Activated T-cell treated with anti-CD3 and anti-CD28 coated beads, Interleukin-2, amount 50 U/mL, for 24 hours (primary cell): ENCODE measurements at regions not wholly inside any gene's neighbourhood (a gene's known extent, or its start where the extent isn't known, plus 50 kb on each side); places are given as distances from the start of the nearest gene placed in this dataset.
"Not testable (repeated sequence)": the region's sequence is repeated elsewhere in the genome, so short reads cannot be mapped to it uniquely, and the experiment has no call there.

Experiments used
- DNase-seq: peaks from one replicate; pipeline ENCODE4 v3.0.0-alpha.2; 2020
- H3K27ac Mint-ChIP-seq: 2 replicates; pipeline ENCODE4 v1.8.0; 2020; ENCODE audit warnings: mild to moderate bottlenecking, mixed read lengths
- H3K27me3 Mint-ChIP-seq: 2 replicates; pipeline ENCODE4 v1.8.0; 2020; ENCODE audit warnings: mixed read lengths
- H3K36me3 Mint-ChIP-seq: 2 replicates; pipeline ENCODE4 v1.8.0; 2020; ENCODE audit warnings: low read depth, mixed read lengths
- H3K4me1 Mint-ChIP-seq: 2 replicates; pipeline ENCODE4 v1.8.0; 2020; ENCODE audit warnings: low read depth, mixed read lengths
- H3K4me3 Mint-ChIP-seq: 2 replicates; pipeline ENCODE4 v1.8.0; 2020; ENCODE audit warnings: mild to moderate bottlenecking, moderate library complexity, mixed read lengths
- H3K9me3 Mint-ChIP-seq: 2 replicates; pipeline ENCODE4 v1.8.0; 2020; ENCODE audit warnings: mixed read lengths

DNA sequence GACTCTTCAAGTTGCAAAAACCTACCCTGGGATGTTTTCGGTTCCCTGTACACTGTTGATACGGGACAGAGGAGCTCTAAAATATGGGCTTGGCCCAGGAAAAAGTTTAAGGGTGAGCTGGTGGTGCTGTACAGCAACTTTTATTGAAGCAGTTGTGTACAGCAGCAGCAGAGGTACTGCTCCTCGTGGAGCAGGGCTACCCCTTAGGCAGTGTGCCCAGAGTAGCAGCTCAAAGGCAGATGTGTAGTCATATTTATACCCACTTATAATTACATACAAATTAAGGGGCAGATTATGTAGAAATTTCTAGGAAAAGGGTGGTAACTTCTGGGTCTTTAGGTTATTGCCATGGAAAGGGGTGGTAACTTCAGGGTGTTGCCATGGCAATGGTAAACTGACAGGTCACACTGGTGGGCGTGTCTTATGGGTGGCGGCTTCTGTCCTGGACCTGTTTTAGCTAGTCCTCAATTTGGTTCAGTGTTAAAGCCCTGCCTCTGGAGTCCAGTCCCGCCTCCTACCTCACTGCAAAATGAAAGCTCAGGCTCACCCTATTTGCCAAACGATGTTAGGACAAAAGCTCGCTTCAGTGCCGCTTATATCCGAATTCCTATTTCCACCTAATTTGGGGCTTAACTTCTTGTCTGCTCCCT is 203.2 kb downstream of the ETAA1 start:
- Mint-ChIP-seq H3K4me1 (no peaks in the 10 kb centered on the region), H3K27me3 (no peaks in the 10 kb centered on the region), H3K27ac (no peak overlapping the region), H3K4me3 (no peak overlapping the region), H3K36me3 (no peaks in the 10 kb centered on the region), H3K9me3 (no peaks in the 10 kb centered on the region)
- no peak for DNase-seq

DNA sequence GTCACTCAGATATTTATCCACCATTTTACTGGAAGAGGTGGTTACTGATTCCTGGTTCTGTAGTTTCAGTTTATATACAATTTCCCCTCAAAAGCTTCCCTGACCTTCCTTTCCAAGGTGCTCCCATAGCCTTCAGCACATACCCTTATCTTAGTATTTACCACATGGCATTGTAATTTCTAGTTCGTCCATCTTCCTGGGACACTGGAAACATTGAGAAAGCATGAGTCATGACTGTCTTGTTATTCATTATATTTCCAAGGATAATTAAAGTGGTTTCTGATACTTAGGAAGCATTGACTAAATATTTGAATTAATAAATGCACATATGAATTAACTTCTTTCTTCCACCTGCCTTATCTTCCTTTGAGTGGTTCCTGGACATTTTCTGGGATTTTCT is 203.8 kb downstream of the ETAA1 start:
- Mint-ChIP-seq H3K27ac (no peak overlapping the region), H3K36me3 (no peaks in the 10 kb centered on the region), H3K4me3 (no peak overlapping the region), H3K27me3 (no peaks in the 10 kb centered on the region), H3K4me1 (no peaks in the 10 kb centered on the region), H3K9me3 (no peaks in the 10 kb centered on the region)
- DNase-seq: no peak

DNA sequence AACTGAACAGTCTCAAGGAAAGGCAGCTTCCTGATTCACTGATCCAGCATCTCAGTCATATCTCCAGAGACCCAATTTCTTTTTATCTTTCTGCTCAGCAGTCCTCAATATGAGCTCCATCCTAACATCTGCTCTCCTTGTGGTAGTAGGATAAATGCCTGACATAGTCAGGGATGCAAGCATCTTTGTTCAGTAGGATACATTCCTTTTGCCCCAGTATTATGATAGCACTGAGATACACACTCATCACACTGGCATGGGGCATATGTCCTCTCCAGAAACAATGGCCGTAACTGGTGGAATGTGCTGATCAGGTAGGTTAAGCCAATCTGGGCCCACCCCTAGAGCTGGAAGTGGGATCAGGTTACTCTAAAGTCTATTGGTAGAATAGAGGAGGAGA is 207.2 kb downstream of the ETAA1 start:
- no peaks in the 10 kb centered on the region for H3K27me3 Mint-ChIP-seq
- no peaks in the 10 kb centered on the region for H3K9me3 Mint-ChIP-seq
- H3K27ac Mint-ChIP-seq: no peak overlapping the region
- H3K36me3 Mint-ChIP-seq: no peaks in the 10 kb centered on the region
- no peaks in the 10 kb centered on the region for H3K4me1 Mint-ChIP-seq
- no peak for DNase-seq
- H3K4me3 Mint-ChIP-seq: no peak overlapping the region

DNA sequence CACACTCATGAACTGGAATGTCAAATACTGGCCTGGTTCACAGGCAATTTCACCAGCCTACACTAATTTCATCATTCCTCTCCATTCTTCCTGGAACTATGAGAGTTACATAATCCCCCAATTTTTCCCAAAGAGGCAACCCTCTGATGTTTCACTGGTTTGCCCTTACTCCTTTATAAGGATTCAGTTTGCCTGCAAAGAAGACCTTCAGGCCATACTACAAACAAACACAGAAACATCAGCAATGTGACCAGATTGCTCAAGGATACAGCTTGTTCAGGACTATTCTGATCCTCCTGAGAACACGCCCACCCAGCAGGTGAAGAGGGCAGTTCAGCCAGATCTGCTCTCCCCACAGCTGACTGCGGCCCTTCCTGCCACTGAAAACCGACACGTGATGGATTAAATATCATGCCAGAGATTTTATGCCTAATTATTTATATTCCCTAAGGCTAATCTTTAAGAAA is 215.5 kb downstream of the ETAA1 start:
- no peaks in the 10 kb centered on the region for H3K36me3 Mint-ChIP-seq
- no peaks in the 10 kb centered on the region for H3K4me1 Mint-ChIP-seq
- H3K27ac Mint-ChIP-seq: no peak overlapping the region
- DNase-seq: no peak
- H3K4me3 Mint-ChIP-seq: no peak overlapping the region
- H3K9me3 Mint-ChIP-seq: peaks cover 3% of the 10 kb centered on the region
- peaks cover 2% of the 10 kb centered on the region for H3K27me3 Mint-ChIP-seq

DNA sequence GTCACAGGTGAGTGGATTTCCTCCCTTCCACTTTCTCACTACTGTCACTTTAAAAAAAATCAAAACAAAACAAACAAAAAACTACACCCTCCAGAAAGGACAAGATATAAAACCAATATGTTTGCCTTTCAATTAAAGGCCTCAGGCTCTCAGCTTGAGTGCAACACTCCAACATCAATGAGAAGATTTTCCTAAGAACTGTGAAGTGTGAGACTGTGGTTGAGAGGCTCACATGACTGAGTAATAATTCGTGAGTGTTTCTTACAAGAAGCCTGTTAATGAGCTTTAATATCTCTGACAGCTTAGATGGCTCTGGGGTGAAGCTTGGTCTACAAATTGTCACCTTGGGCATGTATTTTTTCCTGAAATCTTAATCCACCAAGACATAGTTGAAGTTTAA is 216.1 kb downstream of the ETAA1 start:
- H3K4me1 Mint-ChIP-seq: no peaks in the 10 kb centered on the region
- peaks cover 3% of the 10 kb centered on the region for H3K9me3 Mint-ChIP-seq
- no peak overlapping the region for H3K27ac Mint-ChIP-seq
- H3K36me3 Mint-ChIP-seq: no peaks in the 10 kb centered on the region
- no peak for DNase-seq
- H3K4me3 Mint-ChIP-seq: no peak overlapping the region
- H3K27me3 Mint-ChIP-seq: peaks cover 2% of the 10 kb centered on the region

DNA sequence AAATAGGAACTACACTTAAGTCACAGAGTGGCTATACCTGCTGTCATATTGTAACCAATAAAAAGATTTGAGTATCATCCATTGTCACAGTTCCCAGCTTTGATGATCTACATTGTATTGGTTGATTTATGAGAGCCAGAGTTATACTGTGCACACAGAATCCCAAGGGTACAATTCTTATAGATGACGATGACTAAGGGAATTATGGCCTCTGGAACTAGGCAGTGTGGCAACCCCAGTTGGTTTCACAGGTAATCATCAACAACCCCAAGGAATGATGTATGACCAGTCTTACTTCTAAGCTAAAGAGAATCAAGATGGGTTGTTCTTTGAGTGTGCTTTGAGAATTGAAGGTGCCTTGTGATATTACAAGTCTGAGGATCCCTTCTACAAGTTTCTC is 217.3 kb downstream of the ETAA1 start:
- no peak overlapping the region for H3K4me3 Mint-ChIP-seq
- H3K27ac Mint-ChIP-seq: no peak overlapping the region
- H3K36me3 Mint-ChIP-seq: no peaks in the 10 kb centered on the region
- DNase-seq: no peak
- H3K9me3 Mint-ChIP-seq: peaks cover 3% of the 10 kb centered on the region
- H3K27me3 Mint-ChIP-seq: peaks cover 2% of the 10 kb centered on the region
- H3K4me1 Mint-ChIP-seq: no peaks in the 10 kb centered on the region

DNA sequence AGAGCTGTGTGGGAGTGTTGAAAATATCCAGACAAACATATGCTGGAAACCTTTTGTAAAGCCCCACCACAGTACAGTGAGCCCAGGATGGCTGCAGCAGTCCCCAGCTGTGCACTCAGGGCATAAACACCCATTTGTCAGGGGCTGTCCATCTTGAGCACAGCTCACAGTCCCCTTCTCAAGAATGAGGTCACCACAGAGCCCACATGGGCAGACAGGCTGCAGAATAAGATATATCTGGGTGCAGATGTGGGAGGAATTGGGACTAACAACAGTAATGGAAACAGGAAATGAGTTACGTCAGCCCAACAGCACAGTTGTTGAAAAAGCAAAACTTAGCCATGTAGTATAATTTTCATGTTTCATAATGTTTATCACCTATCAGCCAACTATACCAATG is 219.6 kb downstream of the ETAA1 start:
- no peak for DNase-seq

DNA sequence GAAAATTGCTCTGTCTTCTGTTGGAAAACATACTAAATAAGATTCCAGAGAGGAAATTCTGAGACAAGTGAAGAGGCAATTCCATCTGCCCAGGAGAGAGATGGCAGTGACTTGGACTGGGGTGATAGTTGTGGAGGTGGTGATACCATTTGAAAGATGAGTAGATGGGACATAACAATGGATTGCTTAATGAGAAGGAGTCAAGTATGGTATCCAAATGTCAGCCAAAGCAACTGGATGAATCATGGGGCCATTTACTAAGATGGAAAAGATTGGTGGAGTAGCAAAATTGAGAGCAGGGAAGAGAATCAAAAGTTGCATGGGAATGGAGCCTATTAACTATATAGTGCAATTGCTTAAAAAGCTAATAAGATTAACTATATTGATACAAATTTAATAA is 222.1 kb downstream of the ETAA1 start:
- H3K27me3 Mint-ChIP-seq: peaks cover 2% of the 10 kb centered on the region
- no peak overlapping the region for H3K4me3 Mint-ChIP-seq
- H3K36me3 Mint-ChIP-seq: no peaks in the 10 kb centered on the region
- no peaks in the 10 kb centered on the region for H3K4me1 Mint-ChIP-seq
- no peak overlapping the region for H3K27ac Mint-ChIP-seq
- H3K9me3 Mint-ChIP-seq: peaks cover 3% of the 10 kb centered on the region
- DNase-seq: no peak

More for the DNA sequence above, 219.6 kb downstream of the ETAA1 start:
- no peak overlapping the region for H3K27ac Mint-ChIP-seq
- H3K4me1 Mint-ChIP-seq: no peaks in the 10 kb centered on the region
- H3K9me3 Mint-ChIP-seq: peaks cover 3% of the 10 kb centered on the region
- H3K4me3 Mint-ChIP-seq: no peak overlapping the region
- H3K36me3 Mint-ChIP-seq: no peaks in the 10 kb centered on the region
- H3K27me3 Mint-ChIP-seq: peaks cover 2% of the 10 kb centered on the region

DNA sequence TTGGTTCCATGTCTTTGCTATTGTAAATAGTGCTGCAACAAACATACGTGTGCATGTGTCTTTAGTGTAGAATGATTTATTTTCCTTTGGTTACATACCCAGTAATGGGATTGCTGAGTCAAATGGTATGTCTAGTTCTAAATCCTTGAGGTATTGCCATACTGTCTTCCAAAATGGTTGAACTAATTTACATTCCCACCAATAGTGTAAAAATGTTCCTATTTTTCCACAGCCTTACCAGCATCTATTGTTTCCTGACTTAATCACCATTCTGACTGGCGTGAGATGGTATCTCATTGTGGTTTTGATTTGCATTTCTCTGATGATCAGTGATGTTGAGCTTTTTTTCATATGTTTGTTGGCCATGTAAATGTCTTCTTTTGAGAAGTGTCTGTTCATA is 226.6 kb downstream of the ETAA1 start:
- H3K36me3 Mint-ChIP-seq, H3K4me3 Mint-ChIP-seq, H3K27me3 Mint-ChIP-seq, H3K27ac Mint-ChIP-seq, DNase-seq, H3K9me3 Mint-ChIP-seq, H3K4me1 Mint-ChIP-seq: not testable (repeated sequence)

DNA sequence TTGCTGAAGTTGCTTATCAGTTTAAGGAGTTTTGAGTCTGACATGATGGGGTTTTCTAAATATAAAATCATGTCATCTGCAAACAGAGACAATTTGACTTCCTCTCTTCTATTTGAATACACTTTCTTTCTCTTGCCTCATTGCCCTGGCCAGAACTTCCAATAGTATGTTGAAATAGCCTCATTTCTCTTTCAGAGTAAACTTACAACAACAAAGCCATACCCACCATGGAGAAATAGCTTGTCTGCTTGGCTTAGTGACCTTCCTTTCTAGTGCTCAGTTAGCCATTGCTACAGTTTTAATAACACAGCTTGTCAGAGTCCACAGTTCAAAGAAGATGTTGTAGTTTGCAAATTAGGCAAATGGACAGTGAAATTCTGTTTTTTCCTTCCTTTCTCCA is 228.0 kb downstream of the ETAA1 start:
- H3K4me1 Mint-ChIP-seq: no peaks in the 10 kb centered on the region

DNA sequence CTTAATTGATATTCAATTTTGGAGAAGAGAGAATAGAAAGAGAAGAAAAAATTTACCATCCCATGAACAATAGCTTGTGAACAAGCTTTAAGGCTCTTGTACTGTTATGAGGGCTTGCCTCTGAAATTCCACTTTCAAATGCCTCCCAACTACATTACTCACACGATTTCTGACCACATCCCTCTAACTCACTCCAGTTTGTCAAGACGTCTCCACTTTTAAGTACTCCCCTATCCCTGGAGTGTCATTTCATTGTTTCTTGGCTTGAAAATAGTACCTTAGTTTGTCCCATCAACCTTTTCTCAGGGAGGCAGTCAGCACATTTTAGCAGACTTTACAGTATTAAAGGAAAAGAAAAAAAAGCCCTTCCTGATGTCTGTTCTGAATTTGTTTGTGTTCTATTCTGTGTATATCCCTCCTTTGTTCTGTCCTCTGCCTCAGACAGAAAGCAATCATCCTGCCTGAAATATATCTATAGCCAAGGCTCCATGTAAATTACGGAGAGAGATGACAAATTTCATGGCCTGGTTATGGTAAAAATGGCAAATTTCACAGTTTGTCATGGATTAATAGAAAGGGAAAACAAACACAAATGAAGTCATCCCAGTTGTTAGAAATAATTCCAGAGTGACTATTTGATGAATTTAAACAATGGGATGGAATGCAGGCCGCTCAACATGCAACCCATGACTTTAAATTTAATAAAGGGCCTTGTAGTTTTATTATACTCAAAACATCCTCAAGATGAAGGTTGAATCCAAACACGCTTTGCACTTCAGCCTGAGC is 228.8 kb downstream of the ETAA1 start:
- no peak overlapping the region for H3K4me3 Mint-ChIP-seq
- H3K9me3 Mint-ChIP-seq: peaks cover 4% of the 10 kb centered on the region
- no peak for DNase-seq
- no peaks in the 10 kb centered on the region for H3K27me3 Mint-ChIP-seq
- no peaks in the 10 kb centered on the region for H3K4me1 Mint-ChIP-seq
- no peaks in the 10 kb centered on the region for H3K36me3 Mint-ChIP-seq
- no peak overlapping the region for H3K27ac Mint-ChIP-seq

More for the DNA sequence above, 228.0 kb downstream of the ETAA1 start:
- H3K27ac Mint-ChIP-seq: no peak overlapping the region
- H3K27me3 Mint-ChIP-seq: no peaks in the 10 kb centered on the region
- no peak overlapping the region for H3K4me3 Mint-ChIP-seq
- peaks cover 4% of the 10 kb centered on the region for H3K9me3 Mint-ChIP-seq
- DNase-seq: no peak
- H3K36me3 Mint-ChIP-seq: no peaks in the 10 kb centered on the region

DNA sequence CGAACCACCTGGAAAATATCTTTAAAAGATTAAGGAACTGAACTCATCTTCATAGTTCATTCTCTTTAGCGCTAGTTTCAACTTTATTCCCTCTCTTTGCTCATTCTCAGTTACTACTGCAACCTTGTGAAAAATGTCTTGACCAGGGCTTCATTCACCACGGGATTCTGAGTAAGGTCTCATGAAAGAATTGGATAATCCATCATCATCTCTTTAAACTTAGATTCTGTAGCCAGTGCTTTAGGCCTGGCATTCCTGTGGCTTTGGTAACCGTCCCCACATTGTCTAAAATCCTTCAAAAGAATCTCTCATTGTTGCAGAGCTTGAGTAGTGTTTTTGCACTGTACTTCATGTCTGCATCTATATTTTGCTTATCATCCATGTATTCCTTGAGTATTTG is 229.5 kb downstream of the ETAA1 start:
- no peak overlapping the region for H3K4me3 Mint-ChIP-seq
- H3K4me1 Mint-ChIP-seq: no peaks in the 10 kb centered on the region
- no peak overlapping the region for H3K27ac Mint-ChIP-seq
- no peaks in the 10 kb centered on the region for H3K36me3 Mint-ChIP-seq
- no peaks in the 10 kb centered on the region for H3K27me3 Mint-ChIP-seq
- DNase-seq: no peak
- H3K9me3 Mint-ChIP-seq: peaks cover 4% of the 10 kb centered on the region

DNA sequence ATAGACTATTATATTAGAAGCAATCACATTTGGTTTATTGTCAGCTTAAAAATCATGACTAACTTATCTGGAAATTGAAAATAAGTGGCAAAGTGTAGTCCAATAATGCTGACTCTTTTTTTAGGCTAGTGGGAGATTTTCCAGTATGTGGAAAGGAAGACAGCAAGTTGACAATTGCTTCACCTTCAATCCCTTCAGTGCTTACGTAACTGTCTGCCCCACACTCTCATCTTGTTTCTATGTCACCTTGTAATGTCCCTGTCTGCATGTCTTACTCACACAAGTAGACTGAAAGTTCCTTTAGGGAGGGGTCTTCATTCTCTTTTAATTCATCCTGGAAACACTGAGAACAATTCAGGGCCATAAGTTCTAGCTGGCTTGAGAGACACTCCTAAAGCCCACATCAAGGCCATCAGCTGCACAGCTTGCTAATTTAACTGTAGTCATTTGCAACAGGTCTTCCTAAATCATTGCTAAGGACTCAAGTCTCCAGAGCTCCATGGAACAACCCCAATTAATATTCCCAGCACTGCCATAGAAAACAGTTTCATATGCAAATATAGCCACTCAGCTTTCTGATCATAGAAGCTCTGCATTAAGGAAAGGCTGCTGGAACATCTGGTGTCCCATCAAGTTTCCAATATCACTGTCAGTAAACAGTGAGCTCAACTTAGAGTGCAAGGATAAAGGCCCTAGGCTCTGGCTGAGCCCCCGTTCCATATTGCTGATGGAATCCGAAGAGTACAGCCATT is 230.5 kb downstream of the ETAA1 start:
- DNase-seq: no peak

DNA sequence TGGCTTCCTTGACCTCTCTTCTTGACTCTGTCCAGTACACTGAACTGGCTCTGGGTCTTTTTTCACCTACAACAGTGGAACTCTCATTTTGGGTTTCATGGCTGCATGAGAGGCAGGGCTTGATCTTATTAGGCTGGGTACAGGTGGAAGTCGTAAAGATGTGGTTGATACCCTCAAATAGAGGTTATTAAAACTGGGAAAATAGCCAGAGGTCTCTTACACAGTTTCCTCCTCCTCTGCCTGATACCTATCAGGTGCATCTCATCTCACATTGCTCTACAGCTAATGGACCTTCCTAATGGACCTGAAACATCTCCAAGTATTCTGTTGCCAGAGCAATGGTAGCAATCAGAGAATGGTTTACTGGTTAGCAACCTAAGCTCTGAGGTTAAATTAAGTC is 231.8 kb downstream of the ETAA1 start:
- no peak for DNase-seq
- Mint-ChIP-seq H3K4me3 (no peak overlapping the region), H3K27me3 (no peaks in the 10 kb centered on the region), H3K9me3 (peaks cover 4% of the 10 kb centered on the region), H3K36me3 (no peaks in the 10 kb centered on the region), H3K27ac (no peak overlapping the region), H3K4me1 (no peaks in the 10 kb centered on the region)

More for the DNA sequence above, 230.5 kb downstream of the ETAA1 start:
- H3K9me3 Mint-ChIP-seq: peaks cover 4% of the 10 kb centered on the region
- H3K27me3 Mint-ChIP-seq: no peaks in the 10 kb centered on the region
- H3K4me1 Mint-ChIP-seq: no peaks in the 10 kb centered on the region
- no peak overlapping the region for H3K27ac Mint-ChIP-seq
- H3K36me3 Mint-ChIP-seq: no peaks in the 10 kb centered on the region
- H3K4me3 Mint-ChIP-seq: no peak overlapping the region

DNA sequence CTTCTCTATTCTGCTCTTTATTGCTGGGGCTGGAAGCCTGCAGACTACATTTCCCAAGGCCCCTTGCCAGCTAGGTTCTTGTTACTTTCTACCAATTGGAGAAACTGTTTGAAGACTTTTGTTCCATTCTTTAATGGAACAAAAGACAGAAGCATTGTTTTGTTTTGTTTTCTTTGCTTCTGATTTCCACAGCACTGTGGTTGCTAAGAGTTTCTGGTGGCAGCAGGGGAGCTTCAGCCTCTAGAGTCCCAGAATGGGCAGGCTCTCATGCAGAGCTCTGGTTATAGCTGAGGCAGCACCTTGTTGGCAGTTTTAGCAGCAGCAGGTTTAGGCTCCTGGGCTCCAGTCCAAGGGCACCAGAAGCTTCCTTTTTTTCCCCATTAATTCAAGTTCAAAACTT is 234.3 kb downstream of the ETAA1 start:
- Mint-ChIP-seq H3K36me3 (no peaks in the 10 kb centered on the region), H3K27me3 (no peaks in the 10 kb centered on the region), H3K4me3 (no peak overlapping the region), H3K9me3 (peaks cover 2% of the 10 kb centered on the region), H3K4me1 (no peaks in the 10 kb centered on the region), H3K27ac (no peak overlapping the region)
- no peak for DNase-seq
